Occipital lobe (tissue), 1 donor: ENCODE measurements at regions not wholly inside any gene's neighbourhood (a gene's known extent, or its start where the extent isn't known, plus 50 kb on each side); places are given as distances from the start of the nearest gene placed in this dataset.
"Not testable (repeated sequence)": the region's sequence is repeated elsewhere in the genome, so short reads cannot be mapped to it uniquely, and the experiment has no call there.

ENCODE experiments used
- DNase-seq: peaks from one replicate; lab custom pipeline; 2025; lab: John Stamatoyannopoulos, UW

GRCh38 chr11:88061111-88061510 lies 114.1 kb downstream of the RAB38 start:
- DNase-seq = no peak

GRCh38 chr11:88059326-88059725 lies 115.9 kb downstream of the RAB38 start:
- no peak for DNase-seq

DNA sequence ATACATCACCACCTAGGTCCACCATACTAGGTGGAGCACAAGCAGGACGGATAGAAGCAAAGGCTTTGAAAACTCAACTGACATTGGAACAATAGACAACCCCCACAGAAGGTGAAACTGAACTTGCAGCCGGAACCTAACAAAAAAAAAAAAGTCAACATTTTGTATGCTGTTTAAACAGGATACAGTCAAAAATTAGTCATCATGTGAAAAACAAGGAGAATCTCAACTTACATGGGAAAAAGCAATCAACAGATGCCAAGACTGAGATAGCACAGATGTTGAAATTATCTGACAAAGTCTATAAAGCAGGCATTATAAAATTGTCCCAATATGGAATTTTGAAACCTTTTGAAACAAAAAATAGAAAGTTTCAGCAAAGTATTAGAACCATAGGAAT lies 123.8 kb downstream of the RAB38 start:
- no peak for DNase-seq

GRCh38 chr11:88050247-88050646 lies 125.0 kb downstream of the RAB38 start:
- no peak for DNase-seq

DNA sequence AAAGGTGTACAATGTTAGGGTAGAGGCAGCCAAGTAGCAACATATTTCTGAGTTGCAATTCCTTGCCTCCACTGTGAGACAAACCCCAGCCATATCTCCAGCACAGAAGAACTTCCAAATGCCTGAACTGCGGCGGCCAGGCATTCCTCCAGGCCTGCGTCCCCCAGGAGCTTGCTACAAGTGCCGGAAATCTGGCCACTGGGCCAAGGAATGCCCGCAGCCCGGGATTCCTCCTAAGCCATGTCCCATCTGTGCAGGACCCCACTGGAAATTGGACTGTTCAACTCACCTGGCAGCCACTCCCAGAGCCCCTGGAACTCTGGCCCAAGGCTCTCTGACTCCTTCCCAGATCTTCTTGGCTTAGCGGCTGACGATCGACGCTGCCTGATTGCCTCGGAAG lies 130.0 kb downstream of the RAB38 start:
- DNase-seq = not testable (repeated sequence)

DNA sequence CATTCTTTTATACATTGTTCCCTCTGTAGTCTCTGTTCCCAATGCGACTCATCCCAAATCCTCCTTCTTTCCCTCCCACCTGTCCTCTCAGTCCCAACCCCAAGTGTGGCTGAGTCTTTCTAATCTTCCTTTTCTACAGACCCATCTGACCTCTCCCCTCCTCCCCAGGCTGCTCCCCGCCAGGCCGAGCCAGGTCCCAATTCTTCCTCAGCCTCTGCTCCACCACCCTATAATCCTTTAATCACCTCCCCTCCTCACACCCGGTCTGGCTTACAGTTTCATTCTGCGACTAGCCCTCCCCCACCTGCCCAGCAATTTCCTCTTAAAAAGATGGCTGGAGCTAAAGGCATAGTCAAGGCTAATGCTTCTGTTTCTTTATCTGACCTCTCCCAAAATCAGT lies 130.6 kb downstream of the RAB38 start:
- DNase-seq = not testable (repeated sequence)

- no peak for DNase-seq
Measured at GRCh38 chr11:88043149-88043548, 132.1 kb downstream of the RAB38 start.

DNA sequence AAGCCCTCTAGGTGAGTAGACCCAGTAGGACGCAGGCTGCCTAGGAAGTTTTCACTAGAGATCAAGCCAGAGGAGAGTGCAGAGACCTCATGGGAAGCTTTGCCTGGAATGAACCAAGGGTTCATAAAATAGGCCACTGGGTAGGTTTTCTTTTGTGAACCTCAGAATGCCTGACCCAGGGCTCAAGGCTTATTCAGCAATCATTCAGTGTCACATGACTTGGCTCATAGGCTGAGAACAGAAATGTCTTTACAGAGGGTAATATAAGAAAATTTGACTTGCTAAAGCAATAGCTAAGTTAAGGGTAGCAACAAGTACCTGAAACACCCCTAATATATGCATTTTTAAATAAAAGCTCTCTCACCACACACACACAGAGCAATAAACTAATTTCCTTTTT lies 132.6 kb downstream of the RAB38 start:
- no peak for DNase-seq

DNA sequence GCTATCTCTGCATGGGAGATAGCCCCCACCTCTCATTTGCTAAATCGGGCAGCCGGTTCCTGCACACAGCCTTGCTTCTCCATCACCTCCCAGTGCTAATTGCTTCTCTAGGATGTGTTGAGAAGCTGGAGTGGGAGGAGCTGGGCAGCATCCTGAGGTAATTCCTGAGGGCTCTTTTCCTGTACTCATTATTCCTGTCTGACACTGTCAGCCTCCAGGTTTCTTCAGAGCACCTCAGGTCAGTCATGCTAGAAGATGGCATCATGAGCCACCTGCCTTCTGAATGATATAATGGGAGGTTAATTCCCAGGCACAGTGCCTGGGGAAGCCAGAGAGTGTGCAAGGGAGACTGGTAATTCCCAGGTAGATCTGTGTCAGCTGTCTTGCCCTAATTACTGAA lies 133.0 kb downstream of the RAB38 start:
- no peak for DNase-seq

DNA sequence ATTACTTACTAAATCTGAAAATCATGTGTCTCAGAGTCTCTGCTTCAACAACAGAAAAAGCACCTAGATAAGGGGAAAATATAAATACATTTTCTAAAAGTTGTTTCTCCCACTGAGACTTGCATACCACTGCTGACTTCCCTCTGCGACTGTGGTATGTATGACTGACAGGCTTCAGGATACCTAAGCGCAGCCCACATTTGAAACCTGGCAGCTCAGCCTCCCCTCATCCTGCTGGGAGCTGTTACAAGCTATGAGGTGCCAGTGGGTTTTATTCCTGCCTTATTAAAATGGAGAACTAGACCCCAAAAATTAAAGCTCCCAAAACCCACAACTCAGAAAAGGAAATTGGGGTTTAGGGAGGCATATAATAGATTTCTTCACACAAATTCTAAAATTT lies 133.6 kb downstream of the RAB38 start:
- no peak for DNase-seq

DNA sequence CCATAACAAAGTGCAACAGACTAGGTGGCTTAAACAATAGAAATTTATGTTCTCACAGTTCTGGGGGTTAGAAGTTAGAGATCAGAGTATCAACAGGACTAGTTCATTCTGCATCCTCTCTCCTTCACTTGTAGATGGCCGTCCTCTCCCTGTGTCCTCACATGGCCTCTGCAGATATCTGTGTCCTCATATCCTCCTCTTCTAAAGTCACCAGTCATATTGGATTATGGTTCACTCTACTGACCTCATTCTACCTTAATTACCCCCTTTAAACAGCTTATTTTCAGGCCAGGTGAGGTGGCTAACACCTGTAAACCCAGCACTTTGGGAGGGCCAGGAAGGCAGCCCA lies 135.1 kb downstream of the RAB38 start:
- no peak for DNase-seq

- DNase-seq = no peak
Measured at GRCh38 chr11:88039476-88040147, 135.6 kb downstream of the RAB38 start.

GRCh38 chr11:88038063-88038462 lies 137.2 kb downstream of the RAB38 start:
- no peak for DNase-seq

DNA sequence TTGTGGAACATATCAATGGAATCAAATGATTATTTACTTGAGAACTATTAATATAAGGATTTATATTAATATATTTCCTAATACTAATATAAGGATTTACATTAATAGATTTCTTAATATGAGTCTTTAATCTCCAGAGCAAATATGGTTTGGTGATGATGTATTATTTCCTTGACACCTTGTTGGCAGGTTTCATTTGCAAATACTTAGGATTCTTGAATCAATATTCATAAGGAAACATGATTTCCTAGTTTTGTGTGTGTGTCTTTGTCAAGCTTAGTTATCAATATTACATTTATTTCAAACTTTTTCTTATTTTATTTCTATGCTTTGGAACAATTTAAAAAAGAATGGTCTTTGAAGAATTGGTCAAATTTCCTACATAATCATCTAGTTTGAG lies 138.5 kb downstream of the RAB38 start:
- no peak for DNase-seq

- DNase-seq = no peak
Measured at GRCh38 chr11:88035271-88035670, 140.0 kb downstream of the RAB38 start.

- DNase-seq = no peak
Measured at GRCh38 chr11:88017666-88018065, 157.6 kb downstream of the RAB38 start.

DNA sequence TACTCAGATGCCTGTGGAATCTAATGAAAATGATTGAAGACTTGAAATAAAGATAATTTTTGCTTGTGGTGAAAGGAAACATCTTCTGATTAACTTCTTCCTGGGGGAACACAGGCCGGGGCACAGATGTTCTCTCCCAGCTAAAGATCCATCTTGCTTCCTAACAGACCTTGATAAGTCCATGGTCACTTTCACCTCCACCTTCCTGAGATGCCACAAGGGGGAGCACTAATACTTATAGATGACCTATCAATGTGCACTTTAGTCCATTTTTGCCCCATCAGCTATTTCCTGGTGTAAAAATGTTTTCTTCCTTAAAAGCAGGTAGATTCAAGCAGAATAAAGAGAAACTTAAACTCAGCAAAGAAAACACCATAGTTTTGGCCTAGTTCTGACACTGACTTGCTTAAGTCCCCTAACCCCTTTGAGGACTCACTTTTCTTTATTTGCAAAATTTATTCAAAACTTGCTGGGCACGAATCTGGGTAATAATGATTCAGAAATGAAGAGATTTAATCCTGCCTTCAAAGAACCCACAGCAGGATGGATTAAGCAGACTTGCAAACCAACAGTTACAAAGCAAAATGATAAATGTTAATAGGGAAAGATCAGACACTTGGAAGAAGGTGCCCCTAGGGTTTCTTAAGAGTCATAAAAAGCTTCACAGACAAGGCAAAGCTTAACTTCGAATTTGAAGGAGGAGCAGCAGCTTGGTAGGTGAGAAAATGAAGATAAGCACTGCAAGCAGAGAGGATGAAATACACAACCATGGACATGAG lies 158.7 kb downstream of the RAB38 start:
- DNase-seq = no peak

DNA sequence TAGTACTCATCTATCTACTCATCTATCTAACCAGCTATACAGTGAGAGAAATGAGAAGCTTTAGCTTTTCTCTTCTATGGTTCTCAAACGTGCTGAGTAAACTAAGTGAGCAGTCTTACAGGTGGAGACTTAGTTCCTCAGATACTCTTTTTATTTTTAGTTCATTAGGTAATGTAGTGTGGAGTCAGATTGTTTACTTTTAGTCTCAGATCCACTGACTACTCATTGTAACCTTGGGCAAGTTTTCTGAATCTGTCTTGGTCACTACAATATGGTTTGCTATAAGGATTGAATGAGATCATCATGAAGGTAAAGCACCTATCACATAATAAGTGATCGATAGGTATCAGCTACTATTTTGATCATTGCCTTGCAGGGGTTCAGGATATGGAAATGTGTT lies 160.1 kb downstream of the RAB38 start:
- DNase-seq = no peak

- DNase-seq = no peak
Measured at GRCh38 chr11:88013508-88014065, 161.7 kb downstream of the RAB38 start.

DNA sequence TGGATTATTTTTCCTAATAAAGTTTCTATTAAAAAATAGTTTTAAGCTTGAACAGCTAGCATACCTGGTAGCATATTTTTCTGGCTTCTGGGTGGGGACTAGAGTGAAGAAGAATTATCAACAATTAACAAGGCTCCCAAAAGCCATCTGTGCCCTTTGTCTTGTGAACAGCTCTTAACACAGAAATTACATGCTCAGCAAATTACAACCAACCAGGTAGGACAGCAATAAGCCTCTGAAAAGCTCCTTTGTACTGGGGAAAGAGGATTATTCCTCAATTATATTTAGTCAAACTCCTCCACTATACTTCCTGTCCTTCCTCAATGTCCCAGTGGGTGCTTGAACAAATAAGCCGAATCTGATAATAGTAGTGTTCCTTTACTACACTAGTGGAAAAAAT lies 162.8 kb downstream of the RAB38 start:
- no peak for DNase-seq

- DNase-seq = no peak
Measured at GRCh38 chr11:87976009-87976408, 199.2 kb downstream of the RAB38 start.

GRCh38 chr11:87974797-87975196 lies 200.4 kb downstream of the RAB38 start:
- peak; percentile 13 for DNase-seq

GRCh38 chr11:87972133-87972532 lies 203.1 kb downstream of the RAB38 start:
- DNase-seq = no peak
